Effector memory CD8-positive, alpha-beta T cell (primary cell): ENCODE measurements at regions not wholly inside any gene's neighbourhood (a gene's known extent, or its start where the extent isn't known, plus 50 kb on each side); places are given as distances from the start of the nearest gene placed in this dataset.
"Not testable (repeated sequence)": the region's sequence is repeated elsewhere in the genome, so short reads cannot be mapped to it uniquely, and the experiment has no call there.

Experiments
- ATAC-seq: fragments of 150-1000 bp; cut with Tn5 transposase; replicated peaks from 2 replicates; pipeline ENCODE4 v1.10.0; 2021; ENCODE audit warnings: mild to moderate bottlenecking, moderate library complexity
- DNase-seq, 3 experiments: peaks; one replicate each; pipeline ENCODE4 v3.0.0; 2021
- H3K27ac Mint-ChIP-seq, 2 donors: one replicate each; pipeline ENCODE4 v1.8.0; 2022; ENCODE audit warnings: mild to moderate bottlenecking in 2 of 2, mixed read lengths in 2 of 2, moderate library complexity in 2 of 2
- H3K27me3 Mint-ChIP-seq, 2 donors: one replicate each; pipeline ENCODE4 v1.8.0; 2022; ENCODE audit warnings: mixed read lengths in 2 of 2
- H3K36me3 Mint-ChIP-seq: one replicate; pipeline ENCODE4 v1.8.0; 2022; ENCODE audit warnings: mild to moderate bottlenecking, moderate library complexity, mixed read lengths; ENCODE audit not compliant: insufficient read depth
- H3K4me1 Mint-ChIP-seq, 2 donors: one replicate each; pipeline ENCODE4 v1.8.0; 2022; ENCODE audit warnings: low read depth in 2 of 2, mixed read lengths in 2 of 2
- H3K4me3 Mint-ChIP-seq, 2 donors: one replicate each; pipeline ENCODE4 v1.8.0; 2022; ENCODE audit warnings: mild to moderate bottlenecking in 2 of 2, mixed read lengths in 2 of 2, moderate library complexity in 2 of 2
- H3K9me3 Mint-ChIP-seq, 2 donors: one replicate each; pipeline ENCODE4 v1.8.0; 2022; ENCODE audit warnings: mixed read lengths in 2 of 2

- no peak for ATAC-seq
- Mint-ChIP-seq H3K36me3 (no peaks in the 10 kb centered on the region), H3K9me3 (peaks cover 13 to 18% of the 10 kb centered on the region in 2 donors), H3K4me1 (no peaks in the 10 kb centered on the region), H3K27me3 (no peaks in the 10 kb centered on the region), H3K4me3 (no peak overlapping the region), H3K27ac (no peak overlapping the region)
- DNase-seq, result no peak
Measured at GRCh38 chr4:23463071-23463470, 426.8 kb downstream of the PPARGC1A start.

DNA sequence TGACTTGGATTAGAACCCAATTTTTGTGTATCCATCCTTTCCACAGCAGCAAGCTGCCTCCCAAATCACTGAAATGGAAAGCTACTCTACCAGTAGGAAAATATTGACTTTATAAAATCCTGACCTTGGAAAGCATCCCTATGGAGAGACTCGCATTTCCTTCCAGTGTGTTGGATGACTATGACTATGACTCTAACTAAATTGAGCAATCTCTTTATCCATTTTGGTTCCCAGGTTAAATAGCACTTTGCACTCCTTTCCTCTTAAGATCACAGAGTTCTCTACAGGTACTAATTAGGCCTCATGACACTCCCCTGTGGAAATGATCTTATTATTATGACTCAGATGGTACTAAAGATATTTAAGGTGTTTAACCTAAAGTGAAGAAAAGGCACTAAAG is 431.8 kb downstream of the PPARGC1A start:
- Mint-ChIP-seq H3K4me1 (no peaks in the 10 kb centered on the region), H3K9me3 (peaks cover 10 to 19% of the 10 kb centered on the region in 2 donors), H3K4me3 (no peak overlapping the region), H3K27me3 (no peaks in the 10 kb centered on the region), H3K36me3 (no peaks in the 10 kb centered on the region), H3K27ac (no peak overlapping the region)
- no peak for DNase-seq
- no peak for ATAC-seq

- Mint-ChIP-seq H3K4me3 (no peak overlapping the region), H3K27ac (no peak overlapping the region)
Measured at GRCh38 chr4:23456864-23457263, 433.0 kb downstream of the PPARGC1A start.

GRCh38 chr4:23455456-23456158 is 434.2 kb downstream of the PPARGC1A start:
- Mint-ChIP-seq H3K27me3 (no peaks in the 10 kb centered on the region), H3K36me3 (no peaks in the 10 kb centered on the region), H3K4me1 (no peaks in the 10 kb centered on the region), H3K4me3 (no peak overlapping the region), H3K9me3 (peaks cover 17 to 36% of the 10 kb centered on the region in 2 donors), H3K27ac (no peak overlapping the region)
- ATAC-seq (no peak), DNase-seq (no peak)

More at GRCh38 chr4:23456864-23457263, 433.0 kb downstream of the PPARGC1A start:
- Mint-ChIP-seq H3K9me3 (peaks cover 14 to 28% of the 10 kb centered on the region in 2 donors), H3K4me1 (no peaks in the 10 kb centered on the region), H3K27me3 (no peaks in the 10 kb centered on the region), H3K36me3 (no peaks in the 10 kb centered on the region)
- DNase-seq (no peak), ATAC-seq (no peak)

DNA sequence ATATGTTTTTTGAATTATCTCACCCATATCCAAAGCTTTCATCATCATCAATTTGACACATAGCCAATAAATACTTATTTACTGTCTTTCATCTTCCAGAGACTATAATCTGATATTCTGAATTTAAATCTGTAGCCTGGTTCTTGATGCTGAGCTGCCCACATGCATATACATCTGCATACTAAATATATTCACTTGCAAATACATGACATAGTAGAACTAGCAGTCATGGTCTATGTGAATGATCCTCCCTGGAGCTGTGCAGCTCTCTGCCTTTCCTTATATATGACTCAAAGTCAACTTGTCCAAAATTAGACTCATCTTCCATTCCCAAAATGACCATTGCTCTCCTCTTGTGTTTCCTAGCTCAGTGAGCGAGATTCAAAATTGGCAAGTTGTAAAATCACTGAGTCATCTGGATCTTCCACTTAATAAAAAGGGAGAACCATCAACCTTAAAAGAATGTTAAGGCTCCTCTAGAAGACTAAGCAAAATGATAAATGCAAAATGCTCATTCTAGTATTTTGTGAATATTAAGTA is 448.2 kb downstream of the PPARGC1A start:
- no peak for ATAC-seq
- Mint-ChIP-seq H3K9me3 (peaks cover 8 to 21% of the 10 kb centered on the region in 2 donors), H3K27me3 (no peaks in the 10 kb centered on the region), H3K27ac (no peak overlapping the region), H3K36me3 (no peaks in the 10 kb centered on the region), H3K4me1 (no peaks in the 10 kb centered on the region), H3K4me3 (no peak overlapping the region)
- no peak for DNase-seq

GRCh38 chr4:23438764-23439163 is 451.1 kb downstream of the PPARGC1A start:
- no peaks in the 10 kb centered on the region for H3K36me3 Mint-ChIP-seq
- H3K9me3 Mint-ChIP-seq, result peaks cover 8 to 28% of the 10 kb centered on the region in 2 donors
- ATAC-seq (no peak), DNase-seq (no peak)
- no peaks in the 10 kb centered on the region for H3K4me1 Mint-ChIP-seq
- H3K4me3 Mint-ChIP-seq, result no peak overlapping the region
- H3K27me3 Mint-ChIP-seq, result no peaks in the 10 kb centered on the region
- no peak overlapping the region for H3K27ac Mint-ChIP-seq

DNA sequence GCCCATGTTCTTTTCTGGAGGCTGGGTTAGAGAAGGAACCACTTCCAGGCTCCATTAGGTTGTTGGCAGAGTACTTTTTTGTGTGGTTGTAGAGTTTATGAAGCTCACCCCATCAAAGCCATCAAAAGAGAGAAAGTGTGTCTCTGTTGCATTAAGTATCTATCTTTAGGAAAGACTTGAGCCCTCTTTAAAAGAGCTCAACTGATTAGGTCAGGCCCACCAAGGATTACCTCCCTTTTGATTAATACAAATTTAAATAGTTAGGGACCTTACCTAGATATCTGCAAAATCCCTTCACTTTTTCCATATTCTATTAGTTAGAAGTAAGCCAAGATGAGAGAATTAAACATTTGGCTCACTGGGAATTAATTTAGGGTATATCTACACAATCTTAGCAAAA is 460.4 kb downstream of the PPARGC1A start:
- no peaks in the 10 kb centered on the region for H3K27me3 Mint-ChIP-seq
- DNase-seq (no peak), ATAC-seq (no peak)
- H3K9me3 Mint-ChIP-seq, result peaks cover 22 to 23% of the 10 kb centered on the region in 2 donors
- no peak overlapping the region for H3K27ac Mint-ChIP-seq
- H3K4me3 Mint-ChIP-seq, result no peak overlapping the region
- H3K36me3 Mint-ChIP-seq, result no peaks in the 10 kb centered on the region
- H3K4me1 Mint-ChIP-seq, result no peaks in the 10 kb centered on the region

DNA sequence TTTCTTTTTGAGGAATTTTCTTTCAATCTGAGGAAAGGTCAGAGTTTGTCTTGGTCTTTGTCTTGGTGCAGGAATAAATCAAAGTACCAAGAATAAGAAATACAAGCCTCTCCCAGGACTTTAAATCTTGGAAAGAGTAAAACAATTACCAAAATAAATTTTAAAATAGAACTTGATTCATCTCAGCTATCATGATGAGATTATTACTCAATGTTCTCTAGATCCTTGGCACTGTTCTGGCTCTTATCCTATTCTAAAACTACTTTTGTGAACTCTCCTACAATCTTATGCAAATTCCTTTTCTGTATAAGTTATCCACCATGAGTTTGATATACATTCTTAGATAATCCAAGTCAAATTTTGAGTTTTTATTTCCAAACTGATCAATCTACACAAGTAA is 464.3 kb downstream of the PPARGC1A start:
- H3K4me1 Mint-ChIP-seq, result no peaks in the 10 kb centered on the region
- DNase-seq, result no peak
- no peaks in the 10 kb centered on the region for H3K36me3 Mint-ChIP-seq
- H3K9me3 Mint-ChIP-seq, result peaks cover 19 to 29% of the 10 kb centered on the region in 2 donors
- H3K27ac Mint-ChIP-seq, result no peak overlapping the region
- H3K4me3 Mint-ChIP-seq, result no peak overlapping the region
- H3K27me3 Mint-ChIP-seq, result no peaks in the 10 kb centered on the region
- no peak for ATAC-seq

GRCh38 chr4:23423540-23423939 is 466.3 kb downstream of the PPARGC1A start:
- H3K27me3 Mint-ChIP-seq, result no peaks in the 10 kb centered on the region
- DNase-seq (no peak), ATAC-seq (no peak)
- H3K36me3 Mint-ChIP-seq, result no peaks in the 10 kb centered on the region
- no peaks in the 10 kb centered on the region for H3K4me1 Mint-ChIP-seq
- no peak overlapping the region for H3K4me3 Mint-ChIP-seq
- H3K9me3 Mint-ChIP-seq, result peaks cover 14 to 25% of the 10 kb centered on the region in 2 donors
- no peak overlapping the region for H3K27ac Mint-ChIP-seq

DNA sequence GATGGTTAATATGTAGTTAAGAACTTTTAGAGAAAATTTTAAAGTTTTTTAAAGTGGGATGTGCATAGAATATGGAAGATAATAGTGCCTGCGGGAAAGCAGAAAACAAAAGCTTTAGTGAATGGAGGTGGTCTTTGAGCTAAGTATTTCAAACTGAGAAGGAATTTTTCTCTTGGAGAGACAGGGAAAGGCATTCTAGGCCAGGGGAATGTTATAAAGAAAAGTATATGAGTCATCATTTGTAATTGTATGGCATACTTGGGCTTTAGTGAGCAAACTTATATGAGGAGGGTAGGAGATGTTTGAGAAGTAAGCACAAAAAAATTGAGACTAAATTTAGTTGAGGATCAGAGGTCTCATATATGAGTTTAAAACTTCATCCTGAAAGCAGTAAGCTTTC is 467.0 kb downstream of the PPARGC1A start:
- no peak for DNase-seq
- no peaks in the 10 kb centered on the region for H3K4me1 Mint-ChIP-seq

GRCh38 chr4:23413631-23414030 is 476.2 kb downstream of the PPARGC1A start:
- Mint-ChIP-seq H3K9me3 (peaks cover 0 to 8% of the 10 kb centered on the region in 2 donors), H3K27me3 (no peaks in the 10 kb centered on the region), H3K4me1 (no peaks in the 10 kb centered on the region), H3K36me3 (no peaks in the 10 kb centered on the region), H3K27ac (no peak overlapping the region), H3K4me3 (no peak overlapping the region)
- DNase-seq (no peak), ATAC-seq (no peak)

More for the DNA sequence above, 467.0 kb downstream of the PPARGC1A start:
- ATAC-seq, result no peak
- no peak overlapping the region for H3K27ac Mint-ChIP-seq
- no peak overlapping the region for H3K4me3 Mint-ChIP-seq
- peaks cover 9 to 19% of the 10 kb centered on the region in 2 donors for H3K9me3 Mint-ChIP-seq
- no peaks in the 10 kb centered on the region for H3K36me3 Mint-ChIP-seq
- no peaks in the 10 kb centered on the region for H3K27me3 Mint-ChIP-seq

DNA sequence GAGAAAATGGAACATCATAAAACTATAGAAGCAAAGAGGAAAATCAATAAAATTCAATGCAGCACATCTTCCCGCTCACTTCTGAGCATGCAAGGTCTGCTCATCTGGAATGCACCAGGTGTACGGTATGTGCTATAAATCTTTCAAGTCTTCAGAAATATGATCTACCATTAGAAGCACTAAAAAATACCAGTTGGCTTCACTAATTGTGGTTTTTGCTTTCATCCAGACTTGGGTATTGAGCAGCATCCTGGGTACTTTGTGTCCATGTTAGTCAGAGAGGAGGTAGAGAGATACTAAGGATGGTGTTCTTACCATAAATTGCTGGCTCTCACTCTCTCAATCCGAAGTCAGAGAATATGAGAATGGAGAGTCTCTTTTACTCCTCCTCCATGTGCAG is 477.1 kb downstream of the PPARGC1A start:
- H3K4me3 Mint-ChIP-seq, result no peak overlapping the region
- no peaks in the 10 kb centered on the region for H3K36me3 Mint-ChIP-seq
- DNase-seq (no peak), ATAC-seq (no peak)
- no peak overlapping the region for H3K27ac Mint-ChIP-seq
- H3K9me3 Mint-ChIP-seq, result peaks cover under 1 to 8% of the 10 kb centered on the region in 2 donors
- H3K27me3 Mint-ChIP-seq, result no peaks in the 10 kb centered on the region
- H3K4me1 Mint-ChIP-seq, result no peaks in the 10 kb centered on the region

- ATAC-seq, H3K4me1 Mint-ChIP-seq, H3K27me3 Mint-ChIP-seq, H3K36me3 Mint-ChIP-seq, DNase-seq, H3K27ac Mint-ChIP-seq, H3K4me3 Mint-ChIP-seq: not testable (repeated sequence)
- peaks cover 9 to 30% of the 10 kb centered on the region in 2 donors for H3K9me3 Mint-ChIP-seq
Measured at GRCh38 chr4:23408913-23409312, 480.9 kb downstream of the PPARGC1A start.

- DNase-seq (no peak), ATAC-seq (no peak)
- no peaks in the 10 kb centered on the region for H3K4me1 Mint-ChIP-seq
- no peaks in the 10 kb centered on the region for H3K27me3 Mint-ChIP-seq
- no peak overlapping the region for H3K27ac Mint-ChIP-seq
- H3K9me3 Mint-ChIP-seq, result peaks cover 9 to 41% of the 10 kb centered on the region in 2 donors
- H3K4me3 Mint-ChIP-seq, result no peak overlapping the region
- no peaks in the 10 kb centered on the region for H3K36me3 Mint-ChIP-seq
Measured at GRCh38 chr4:23401572-23401971, 488.3 kb downstream of the PPARGC1A start.
